ENCODE measurements at regions not wholly inside any gene's neighbourhood (a gene's known extent, or its start where the extent isn't known, plus 50 kb on each side); places are given as distances from the start of the nearest gene placed in this dataset.

- TF ChIP-seq ZNF274 (IDR thresholded peaks at IDR 0.05; ENCODE audit: low read depth, low read length) (no peak), ZBTB33 (IDR thresholded peaks at IDR 0.05; ENCODE audit: extremely low read depth, insufficient replicate concordance, low read length) (no peak), POLR2A (IDR thresholded peaks at IDR 0.05; ENCODE audit: borderline replicate concordance, extremely low read depth, insufficient read depth, insufficient read length) (no peak), EZH2 (IDR thresholded peaks at IDR 0.05) (no peak), CTCF (IDR thresholded peaks at IDR 0.05 in 2 of 3, conservative IDR thresholded peaks at IDR 0.05 in 1 of 3; ENCODE audit: borderline replicate concordance in 1 of 3, insufficient read depth in 1 of 3, low read depth in 2 of 3, low read length in 2 of 3) (no peak), MAX (IDR thresholded peaks at IDR 0.05) (no peak), EZH2phosphoT487 (IDR thresholded peaks at IDR 0.05; ENCODE audit: borderline replicate concordance) (no peak), ATF3 (IDR thresholded peaks at IDR 0.05) (no peak), RAD21 (IDR thresholded peaks at IDR 0.05; ENCODE audit: low read depth) (no peak), POLR2AphosphoS5 (IDR thresholded peaks at IDR 0.05; ENCODE audit: low read depth, low read length) (no peak), ELF1 (IDR thresholded peaks at IDR 0.05; ENCODE audit: borderline replicate concordance, low read depth) (no peak)
These were observed 1210.6 kb upstream of the PABPC4L start for GRCh38 chr4:135412213-135412612.

Data from HCT116 (cell line).